HT1080 (cell line): ENCODE measurements at regions not wholly inside any gene's neighbourhood (a gene's known extent, or its start where the extent isn't known, plus 50 kb on each side); places are given as distances from the start of the nearest gene placed in this dataset.

Experiments used
- DNase-seq: peaks from one replicate; pipeline ENCODE4 v3.0.0-alpha.2; 2015; ENCODE audit warnings: low read depth

GRCh38 chr14:96931751-96932150 lies 134.6 kb downstream of the VRK1 start:
- no peak for DNase-seq

GRCh38 chr14:96934638-96935330 lies 137.6 kb downstream of the VRK1 start:
- DNase-seq = no peak

- DNase-seq = no peak
These were observed 141.8 kb downstream of the VRK1 start for GRCh38 chr14:96938946-96939345.

- peak; percentile 24 for DNase-seq
These were observed 142.8 kb downstream of the VRK1 start for GRCh38 chr14:96940009-96940408.

GRCh38 chr14:96944297-96944696 lies 147.1 kb downstream of the VRK1 start:
- no peak for DNase-seq

- DNase-seq = no peak
These were observed 148.5 kb downstream of the VRK1 start for GRCh38 chr14:96945721-96946120.

GRCh38 chr14:96949594-96949993 lies 152.4 kb downstream of the VRK1 start:
- DNase-seq = no peak

GRCh38 chr14:96951511-96951910 lies 154.3 kb downstream of the VRK1 start:
- DNase-seq = no peak

- no peak for DNase-seq
These were observed 156.1 kb downstream of the VRK1 start for GRCh38 chr14:96953087-96953874.

GRCh38 chr14:96953875-96954185 lies 156.6 kb downstream of the VRK1 start:
- no peak for DNase-seq

GRCh38 chr14:96956464-96957239 lies 159.5 kb downstream of the VRK1 start:
- DNase-seq = no peak

GRCh38 chr14:96958057-96958456 lies 160.9 kb downstream of the VRK1 start:
- no peak for DNase-seq

- no peak for DNase-seq
These were observed 162.8 kb downstream of the VRK1 start for GRCh38 chr14:96959992-96960391.

GRCh38 chr14:96960598-96961116 lies 163.5 kb downstream of the VRK1 start:
- DNase-seq = no peak

GRCh38 chr14:96961895-96962294 lies 164.7 kb downstream of the VRK1 start:
- no peak for DNase-seq

GRCh38 chr14:96962337-96962736 lies 165.2 kb downstream of the VRK1 start:
- no peak for DNase-seq

- no peak for DNase-seq
These were observed 167.7 kb downstream of the VRK1 start for GRCh38 chr14:96964726-96965415.

GRCh38 chr14:96965885-96966595 lies 168.9 kb downstream of the VRK1 start:
- DNase-seq = peak; percentile 18

- DNase-seq = no peak
These were observed 177.9 kb downstream of the VRK1 start for GRCh38 chr14:96975116-96975515.

- DNase-seq = no peak
These were observed 181.5 kb downstream of the VRK1 start for GRCh38 chr14:96978525-96979272.
